HG02678 (cell line): ENCODE measurements at regions not wholly inside any gene's neighbourhood (a gene's known extent, or its start where the extent isn't known, plus 50 kb on each side); places are given as distances from the start of the nearest gene placed in this dataset.

Experiments used
- ATAC-seq: cut with Tn5 transposase; IDR thresholded peaks from one replicate; pipeline ENCODE4 v1.9.1; 2021; ENCODE audit warnings: mild to moderate bottlenecking, moderate library complexity; ENCODE audit not compliant: unreplicated experiment

DNA sequence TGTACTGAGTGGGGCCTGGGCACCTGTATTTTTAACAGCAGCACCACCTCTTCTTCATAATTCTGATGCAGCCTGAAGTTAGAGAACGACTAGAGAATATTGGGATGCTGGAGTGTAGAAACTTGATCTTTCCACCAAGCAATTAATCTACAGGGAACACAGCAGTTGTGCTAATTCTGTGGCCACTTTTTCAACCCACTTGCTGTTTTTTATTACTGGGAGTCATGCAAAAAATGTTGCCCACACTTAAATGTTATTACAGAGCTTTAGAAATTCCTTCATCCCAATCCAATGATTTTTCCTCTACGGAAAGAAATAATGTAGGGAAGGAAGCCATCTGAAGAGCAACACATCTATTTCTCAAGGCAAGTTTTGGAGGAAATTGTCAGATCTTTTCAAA lies 190.9 kb upstream of the TUT7 start:
- ATAC-seq, result no peak

DNA sequence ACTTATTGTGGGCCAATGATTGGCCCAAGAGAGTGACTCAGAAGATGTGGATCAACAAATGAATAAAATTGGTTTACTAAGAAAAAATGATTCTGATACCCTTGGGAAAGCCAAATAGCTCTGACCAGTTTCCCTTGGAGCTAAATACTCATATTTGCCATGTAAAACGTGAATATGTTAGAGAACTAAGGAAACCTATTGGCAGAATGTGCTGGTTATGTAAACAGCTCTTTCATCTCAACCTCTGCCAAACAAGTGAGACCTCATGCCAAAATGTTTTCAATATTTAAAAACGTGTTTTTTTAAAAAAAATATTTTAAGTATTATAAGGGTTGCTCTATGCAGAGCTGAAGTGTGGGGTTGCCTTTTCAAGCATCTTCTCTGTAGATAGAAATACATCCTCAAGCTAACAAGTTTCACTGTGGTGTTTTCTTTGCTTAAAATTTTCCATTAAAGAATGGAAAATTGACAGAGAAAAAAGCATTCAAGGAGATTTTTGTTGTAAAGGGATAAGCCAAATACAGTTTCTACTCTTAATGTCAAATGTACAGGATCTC lies 186.9 kb upstream of the TUT7 start:
- no peak for ATAC-seq

DNA sequence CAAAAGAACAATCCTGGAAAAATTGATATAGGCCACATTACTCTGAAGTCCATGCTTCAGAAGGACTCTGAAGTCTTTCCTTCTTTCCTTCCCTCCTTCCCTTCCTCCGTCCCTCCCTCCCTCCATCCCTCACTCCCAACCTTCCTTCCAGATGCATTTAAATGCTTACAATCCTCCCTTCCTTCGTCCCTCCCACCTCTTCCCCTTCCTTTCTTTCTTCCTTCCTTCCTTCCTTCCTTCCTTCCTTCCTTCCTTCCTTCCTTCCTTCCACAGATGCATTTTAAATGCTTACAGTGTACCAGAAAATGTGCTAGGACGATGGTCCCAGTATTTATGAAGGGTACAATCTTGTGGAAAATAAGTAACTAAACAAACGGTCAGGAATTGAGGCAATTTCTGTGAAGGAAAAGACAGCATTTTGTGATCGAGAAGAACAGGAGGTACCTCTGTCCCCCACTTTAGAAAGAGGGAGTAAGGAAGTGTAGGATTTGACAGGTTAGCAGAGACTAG lies 181.3 kb upstream of the TUT7 start:
- no peak for ATAC-seq

DNA sequence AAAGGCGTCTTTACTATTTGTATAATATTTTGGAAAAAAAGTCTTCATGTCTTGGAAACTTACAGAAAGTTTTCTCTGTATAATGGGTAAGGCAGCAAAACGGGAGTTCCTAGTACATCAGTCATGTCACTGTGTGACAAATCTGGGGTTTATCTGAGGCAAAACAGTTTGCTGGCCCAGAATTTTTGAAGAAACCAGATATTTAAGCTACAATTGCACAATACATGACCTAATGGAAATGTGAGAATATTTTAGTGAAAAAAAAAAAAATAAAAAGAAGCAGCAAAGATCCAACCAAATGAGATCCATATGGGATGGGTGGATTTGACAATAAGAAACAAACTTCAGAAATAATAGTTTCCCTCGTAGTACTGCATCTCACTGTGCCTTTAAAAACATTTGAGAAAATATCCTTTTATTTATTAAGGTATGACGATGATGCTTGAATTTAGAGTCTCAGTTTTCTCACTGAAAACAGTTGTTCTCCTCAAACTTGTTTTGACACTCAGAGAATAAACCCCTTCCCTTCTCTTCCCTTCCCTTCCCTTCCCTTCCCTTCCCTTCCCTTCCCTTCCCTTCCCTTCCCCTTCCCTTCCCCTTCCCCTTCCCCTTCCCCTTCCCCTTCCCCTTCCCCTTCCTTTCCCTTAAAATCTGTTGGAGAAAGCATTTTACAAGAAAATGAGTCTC lies 180.5 kb upstream of the TUT7 start:
- no peak for ATAC-seq

DNA sequence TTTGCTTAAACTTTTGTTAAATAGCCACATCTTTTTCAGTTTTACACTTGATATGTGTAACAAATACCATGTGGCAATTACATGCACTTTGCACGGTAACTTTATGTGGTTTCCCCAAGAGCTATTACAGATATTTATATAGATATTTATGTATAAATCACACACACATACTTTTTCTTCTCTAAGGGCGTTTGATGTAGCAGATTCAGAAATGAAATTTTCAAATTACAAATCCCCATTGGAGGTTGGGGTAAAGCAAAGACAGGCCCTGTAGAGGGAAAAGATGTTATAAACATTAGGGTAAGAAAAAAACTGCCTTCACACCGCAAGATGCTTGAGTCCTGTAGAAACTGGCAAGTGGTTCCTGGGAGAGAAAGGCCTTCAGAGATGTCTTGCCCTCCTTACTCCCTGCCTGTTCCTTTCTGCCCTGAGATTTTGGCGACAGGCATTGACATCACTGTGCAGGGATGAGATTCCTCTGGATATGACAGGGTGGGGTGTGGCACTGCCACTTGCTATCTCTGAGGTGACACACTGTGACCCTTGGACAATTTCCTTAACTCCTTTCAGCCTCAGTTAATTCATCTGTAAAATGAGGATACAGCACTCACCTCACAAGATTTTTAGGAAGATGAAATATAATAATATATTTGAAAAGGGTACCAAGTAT lies 177.9 kb upstream of the TUT7 start:
- ATAC-seq, result no peak

DNA sequence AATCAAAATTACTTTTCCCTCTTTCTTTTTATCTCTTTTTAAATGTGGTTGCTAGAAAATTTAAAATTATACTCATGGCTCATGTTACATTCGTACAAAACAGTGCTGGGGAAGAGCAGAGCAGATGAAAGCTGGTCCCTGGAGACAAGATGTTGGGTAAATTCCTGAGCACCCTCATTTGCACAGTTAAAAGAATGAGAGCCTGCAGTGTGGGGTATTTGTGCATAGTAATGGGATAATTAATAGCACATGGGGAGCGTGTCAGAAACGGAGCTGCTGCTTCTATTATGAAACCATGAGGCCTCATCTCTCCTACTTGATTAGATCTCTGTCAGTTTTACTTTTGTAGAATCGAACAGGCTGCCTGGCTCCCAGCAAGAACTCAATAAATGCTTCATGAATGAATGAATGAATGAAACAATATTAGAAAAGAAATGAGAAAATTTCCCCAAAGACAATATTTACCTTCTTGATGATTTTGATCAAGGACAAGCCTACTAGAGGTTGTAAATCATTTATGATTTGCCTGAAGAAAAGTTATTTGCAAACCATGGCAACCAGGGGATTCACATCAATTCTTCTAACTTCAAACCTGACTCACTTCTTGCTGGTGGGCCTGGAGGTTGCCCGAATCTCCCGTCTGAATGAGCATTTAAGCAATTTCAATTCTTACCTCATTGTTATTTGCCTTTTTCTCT lies 177.2 kb upstream of the TUT7 start:
- ATAC-seq, result no peak

DNA sequence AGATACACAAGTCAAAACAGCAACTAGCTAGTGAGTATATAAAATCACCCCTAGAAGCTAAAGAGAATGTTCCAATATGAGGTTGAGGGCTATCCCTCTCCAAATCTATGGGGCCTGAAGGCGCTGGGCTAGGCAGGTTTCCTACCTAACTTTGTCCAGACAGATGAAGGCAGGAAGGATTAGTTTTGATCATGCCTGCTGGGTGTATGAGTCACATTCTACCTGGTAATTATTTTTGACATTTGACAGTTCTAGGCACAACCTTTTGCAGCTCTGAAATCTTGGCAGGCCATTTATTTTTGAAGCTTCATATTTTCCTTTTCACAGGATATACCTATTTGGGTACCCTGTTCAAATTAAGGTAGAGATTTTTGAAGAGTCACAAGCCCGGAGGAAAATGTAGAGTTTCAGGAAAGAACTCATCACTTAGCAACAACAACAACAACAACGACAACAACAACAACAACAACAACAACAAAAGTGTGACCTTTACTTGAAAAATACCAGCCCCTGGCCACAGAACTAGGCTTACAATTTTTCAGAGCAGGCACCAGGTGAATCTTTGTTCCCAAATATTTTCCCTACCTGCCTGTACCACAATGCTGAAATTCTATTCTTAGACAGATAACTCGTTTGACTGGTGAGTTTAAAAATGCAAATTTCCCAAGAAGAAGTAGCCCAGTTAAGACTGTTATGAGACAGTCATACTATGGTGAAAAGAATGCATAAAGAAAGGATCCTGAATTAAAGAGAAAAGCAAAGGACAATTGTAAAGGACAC lies 175.5 kb upstream of the TUT7 start:
- no peak for ATAC-seq

DNA sequence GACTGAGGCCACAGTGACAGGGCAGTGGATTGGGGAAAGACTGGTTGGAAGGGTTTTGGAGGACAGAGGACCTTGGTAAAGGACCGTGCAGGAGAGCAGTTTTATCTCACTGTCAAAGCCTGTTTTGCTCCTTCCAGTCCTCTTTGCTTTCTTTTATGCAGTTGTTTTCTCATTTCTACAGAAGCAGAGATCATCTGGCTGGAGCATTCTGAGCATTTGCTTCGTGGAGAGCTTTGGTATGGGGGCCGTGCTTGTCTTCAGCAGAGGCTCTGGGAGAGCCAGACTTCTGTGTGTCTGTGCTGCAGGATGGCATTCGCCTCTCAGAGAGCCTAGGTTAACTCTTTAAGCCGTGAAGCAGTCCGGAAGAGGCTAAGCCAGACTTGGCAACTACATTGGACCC lies 171.8 kb upstream of the TUT7 start:
- no peak for ATAC-seq

DNA sequence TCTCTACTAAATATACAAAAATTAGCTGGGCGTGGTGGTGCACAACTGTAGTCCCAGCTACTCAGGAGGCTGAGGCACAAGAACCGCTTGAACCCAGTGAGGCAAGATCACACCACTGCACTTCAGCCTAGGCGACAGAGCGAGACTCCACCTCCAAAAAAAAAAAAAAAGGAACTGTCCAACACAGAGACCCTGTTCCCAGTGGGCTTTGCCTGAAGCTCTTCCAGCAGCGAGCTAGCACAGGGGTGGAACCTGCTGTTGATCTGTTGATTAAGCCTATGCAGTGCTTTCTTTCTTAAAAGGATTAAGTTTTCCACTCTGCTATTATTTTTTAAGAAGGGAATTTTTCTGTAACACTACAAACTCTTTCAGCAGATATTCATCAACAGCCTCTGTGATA lies 171.0 kb upstream of the TUT7 start:
- ATAC-seq, result no peak

DNA sequence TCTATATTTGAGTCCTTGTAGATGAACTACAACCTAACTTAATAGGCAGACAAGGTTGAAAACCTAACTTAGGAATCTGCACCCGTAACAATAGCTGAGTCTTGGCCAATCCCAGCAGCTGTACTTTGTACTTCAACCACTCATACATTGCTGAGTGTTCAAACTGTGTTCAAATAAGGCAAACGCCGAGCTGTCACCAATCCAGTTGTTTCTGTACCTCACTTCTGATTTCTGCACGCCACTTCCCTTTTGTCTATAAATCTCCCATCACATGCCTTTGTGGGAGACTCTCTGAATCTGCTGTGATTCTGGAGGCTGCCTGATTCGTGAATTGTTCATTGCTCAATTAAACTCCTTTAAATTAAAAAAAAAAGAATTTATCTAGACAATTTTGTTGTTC lies 167.8 kb upstream of the TUT7 start:
- ATAC-seq, result no peak

DNA sequence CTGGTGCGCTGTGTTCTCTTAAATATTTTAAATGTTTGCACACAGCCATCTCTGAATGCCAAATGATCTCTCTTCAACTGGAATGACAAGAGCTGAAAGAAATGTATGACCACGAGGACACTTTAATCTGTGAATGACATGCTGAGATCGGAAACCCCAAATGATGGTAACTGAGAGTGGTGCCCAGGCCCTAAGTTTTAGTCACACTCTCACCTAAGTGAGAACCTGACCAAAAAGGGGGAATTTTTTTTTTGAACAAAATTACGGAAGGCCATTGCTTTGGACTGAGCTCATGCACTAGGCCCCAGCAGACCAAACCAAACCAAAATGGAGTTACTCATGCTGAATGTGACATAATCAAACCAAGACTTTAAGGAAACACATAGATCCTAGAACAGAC lies 167.1 kb upstream of the TUT7 start:
- no peak for ATAC-seq

DNA sequence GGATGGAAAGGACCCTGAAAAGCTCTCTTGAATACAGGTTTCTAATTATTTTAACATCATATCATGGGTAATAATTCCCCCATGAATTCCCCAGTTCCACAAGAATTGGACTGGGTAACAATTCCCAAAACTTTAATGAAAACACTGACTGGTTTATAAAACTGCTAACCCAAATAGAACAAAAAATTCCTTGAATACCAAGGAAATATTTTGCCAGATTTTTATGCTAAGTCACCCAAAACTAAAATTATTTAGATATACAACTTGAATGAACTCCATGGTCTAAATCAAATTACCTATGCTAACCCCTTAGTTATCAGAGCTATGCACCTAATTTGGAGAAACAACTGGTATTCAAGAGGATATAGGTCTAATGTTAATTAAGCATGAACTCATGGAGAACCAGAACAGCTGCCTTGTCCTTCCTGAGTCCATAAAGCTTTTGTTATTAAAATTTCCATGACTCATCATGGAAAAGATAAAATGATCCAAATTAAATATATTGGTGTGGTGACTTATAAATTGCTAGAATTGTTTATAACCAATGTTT lies 164.9 kb upstream of the TUT7 start:
- no peak for ATAC-seq

DNA sequence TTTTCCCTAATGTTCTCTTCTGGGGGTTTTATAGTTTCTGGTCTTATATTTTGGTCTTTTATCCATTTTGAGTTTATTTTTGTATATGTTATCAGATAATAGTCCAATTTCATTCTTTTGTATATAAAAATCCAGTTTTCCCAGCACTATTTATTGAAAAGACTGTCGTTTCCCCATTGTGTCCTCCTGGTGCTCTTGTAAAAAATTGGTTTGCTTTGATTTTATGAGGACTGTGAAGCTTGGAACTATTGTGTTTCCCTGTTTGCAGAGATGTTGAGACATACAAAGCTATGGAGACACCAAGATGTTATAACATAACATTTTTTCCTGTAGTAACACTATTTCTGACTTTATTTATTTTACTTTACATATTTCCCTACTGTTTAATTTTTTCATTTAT lies 163.3 kb upstream of the TUT7 start:
- no peak for ATAC-seq

DNA sequence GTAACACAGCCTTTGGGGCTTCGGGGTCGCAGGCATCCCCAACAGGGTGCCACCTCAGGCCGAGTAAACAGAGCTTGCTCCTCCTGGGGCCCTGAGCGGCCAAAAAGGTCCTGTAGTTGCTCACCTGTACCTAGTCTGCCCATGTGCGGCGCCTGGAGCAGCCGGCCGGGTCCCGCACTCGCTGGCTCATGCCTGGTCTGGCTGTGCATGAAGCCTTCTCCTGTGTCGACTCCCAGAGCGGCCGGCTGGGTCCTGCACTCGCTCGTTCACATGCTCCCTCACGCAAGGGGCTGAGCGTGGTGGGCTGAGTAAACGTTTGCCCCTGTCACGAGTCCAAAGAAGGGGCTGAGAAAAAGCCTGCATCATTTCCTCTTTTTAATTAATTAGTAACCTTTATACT lies 162.4 kb upstream of the TUT7 start:
- no peak for ATAC-seq

DNA sequence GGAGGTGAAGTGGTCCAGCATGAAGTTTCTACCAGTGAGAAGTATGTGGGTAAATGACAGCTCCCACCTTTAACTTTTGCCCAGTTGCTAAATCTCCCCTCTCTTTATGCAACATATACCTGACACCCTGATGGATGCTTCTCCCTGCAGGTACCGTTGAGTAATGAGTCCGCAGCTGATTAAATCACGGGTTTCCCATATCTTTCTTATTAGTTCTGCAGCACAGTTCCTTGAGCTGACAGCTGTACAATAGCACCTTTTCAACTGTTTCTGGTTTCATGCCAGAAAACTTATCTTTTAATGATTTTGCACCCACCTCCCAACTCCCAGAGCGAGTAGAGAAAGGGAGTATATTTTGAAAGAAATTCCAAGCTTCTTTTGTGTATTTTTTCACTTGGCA lies 161.0 kb upstream of the TUT7 start:
- ATAC-seq, result no peak

DNA sequence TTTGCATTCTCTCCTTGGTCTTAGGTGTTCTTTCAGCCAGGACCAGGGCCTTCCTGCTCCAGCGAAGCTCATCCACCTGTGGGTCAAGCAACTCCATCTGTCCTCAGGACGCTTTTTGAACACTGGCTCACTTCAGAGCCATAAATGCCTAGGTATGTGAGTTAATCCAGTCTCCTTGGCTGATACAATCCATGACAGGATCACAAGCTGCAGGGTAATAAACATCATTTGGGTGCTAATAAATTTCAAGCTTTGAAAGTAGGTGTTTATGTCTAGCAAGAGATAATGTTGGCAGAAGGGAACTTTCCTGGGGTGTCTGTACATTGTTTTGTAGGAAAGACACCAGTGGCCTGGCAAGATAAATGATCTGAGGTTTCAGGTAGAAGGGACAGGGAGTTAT lies 159.2 kb upstream of the TUT7 start:
- ATAC-seq, result no peak

DNA sequence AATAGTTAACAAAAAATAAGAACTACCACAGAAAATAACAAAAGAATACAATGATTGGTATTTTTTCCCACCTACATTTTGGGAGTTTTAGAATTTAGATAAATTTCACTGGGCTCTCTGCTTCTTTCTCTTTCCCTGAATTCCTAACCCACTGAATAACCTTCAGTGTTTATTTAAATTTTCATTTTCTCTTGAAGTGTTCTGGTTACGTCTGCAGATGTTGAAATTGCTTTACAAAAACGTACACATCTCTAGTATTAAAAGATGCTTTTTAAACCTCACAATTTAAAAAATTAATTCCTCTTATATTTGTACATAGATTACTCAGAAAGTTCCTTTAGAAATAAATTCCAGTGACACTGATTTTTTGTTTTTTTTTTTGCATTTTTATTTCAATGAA lies 158.7 kb upstream of the TUT7 start:
- ATAC-seq, result no peak

DNA sequence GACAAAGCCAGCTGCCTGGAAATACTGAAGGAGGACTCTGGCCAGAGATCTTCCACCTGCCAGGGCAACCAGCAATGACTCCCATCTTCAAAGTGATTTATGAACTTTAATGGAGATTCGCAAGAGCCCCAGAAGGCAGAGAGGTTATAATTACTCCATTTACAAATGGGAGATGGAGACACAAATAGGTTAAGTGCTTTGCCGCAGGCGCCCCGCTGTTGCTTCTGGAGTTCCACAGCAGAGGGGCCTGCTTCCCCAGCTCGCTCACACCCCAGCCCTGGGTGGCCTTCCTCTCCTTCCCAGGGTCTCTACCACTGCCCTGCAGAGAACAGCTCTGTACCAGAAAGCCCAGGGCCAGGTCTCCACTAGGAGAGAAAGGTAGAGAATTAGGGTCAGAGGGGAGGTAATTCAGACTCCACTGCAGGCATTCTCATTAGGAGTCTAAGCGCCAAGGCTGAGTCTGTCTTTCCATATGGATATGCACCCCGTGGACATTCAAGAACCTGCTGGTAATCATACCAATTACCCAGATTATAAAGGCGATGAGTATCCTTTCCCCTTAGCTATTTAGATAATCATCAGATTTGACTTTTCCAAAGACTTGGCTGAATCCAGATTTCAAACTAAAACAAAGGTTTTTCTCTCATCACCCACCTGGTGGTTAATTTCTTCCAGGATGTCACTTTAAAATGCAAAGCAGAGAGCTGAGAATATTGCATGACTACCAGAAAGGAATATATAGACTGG lies 157.6 kb upstream of the TUT7 start:
- ATAC-seq, result no peak

DNA sequence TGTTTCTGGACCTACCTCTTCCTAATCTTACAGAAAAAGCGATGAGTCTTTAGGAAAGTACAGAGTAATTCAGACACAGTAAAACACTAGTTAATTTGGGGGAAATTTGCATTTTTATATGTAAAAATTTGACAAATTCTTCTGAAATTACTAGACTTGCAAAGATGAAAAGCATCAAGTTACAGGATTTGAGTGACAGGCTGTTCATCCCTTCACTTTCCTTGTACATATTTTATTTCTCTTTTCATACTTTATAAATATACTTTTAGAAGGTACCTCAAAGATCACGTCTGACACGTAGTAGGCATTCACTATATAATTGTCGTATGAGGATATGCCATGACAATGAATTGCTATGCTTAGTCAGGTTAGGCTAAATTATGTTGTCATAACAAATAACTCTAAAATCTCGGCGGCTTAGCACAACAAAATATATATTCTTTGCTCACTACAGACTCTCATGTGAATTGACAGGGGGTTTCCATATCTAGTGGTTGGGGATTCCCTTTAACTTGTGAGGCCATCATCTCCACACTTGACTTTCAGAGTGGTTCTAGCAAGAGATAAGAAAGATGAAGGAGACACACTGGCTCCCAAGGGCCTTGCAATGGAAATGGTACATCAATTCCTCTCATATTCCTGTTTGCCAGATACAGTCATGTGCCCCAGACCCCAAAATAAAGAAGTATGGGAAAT lies 154.1 kb upstream of the TUT7 start:
- ATAC-seq, result no peak
